ENCODE measurements at regions not wholly inside any gene's neighbourhood (a gene's known extent, or its start where the extent isn't known, plus 50 kb on each side); places are given as distances from the start of the nearest gene placed in this dataset.

DNA sequence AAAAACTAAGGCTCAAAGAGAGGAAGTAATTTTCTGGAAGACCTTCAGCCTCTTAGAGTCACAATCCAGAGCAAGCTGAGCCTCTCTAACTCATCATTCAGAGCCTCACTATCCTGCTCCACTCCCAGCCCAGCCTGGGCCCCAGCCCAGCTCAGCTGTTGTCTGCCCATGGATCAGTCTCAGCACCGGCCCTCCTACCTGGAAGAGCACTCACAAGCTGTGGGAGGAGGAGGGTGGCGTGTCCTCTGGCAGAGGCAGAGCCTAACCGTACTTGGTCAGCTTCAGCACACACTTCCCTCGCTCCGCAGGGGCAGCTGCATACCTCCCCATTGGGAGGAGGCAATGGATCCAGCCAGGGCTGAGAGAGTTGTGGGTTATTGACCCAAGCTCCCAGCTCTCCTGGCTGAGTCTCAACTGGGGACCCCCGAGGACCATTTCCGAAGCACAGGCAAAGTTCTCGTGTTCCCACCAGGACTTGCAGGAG is 66.7 kb upstream of the GPR26 start:
- TF ChIP-seq, protein P1, sequence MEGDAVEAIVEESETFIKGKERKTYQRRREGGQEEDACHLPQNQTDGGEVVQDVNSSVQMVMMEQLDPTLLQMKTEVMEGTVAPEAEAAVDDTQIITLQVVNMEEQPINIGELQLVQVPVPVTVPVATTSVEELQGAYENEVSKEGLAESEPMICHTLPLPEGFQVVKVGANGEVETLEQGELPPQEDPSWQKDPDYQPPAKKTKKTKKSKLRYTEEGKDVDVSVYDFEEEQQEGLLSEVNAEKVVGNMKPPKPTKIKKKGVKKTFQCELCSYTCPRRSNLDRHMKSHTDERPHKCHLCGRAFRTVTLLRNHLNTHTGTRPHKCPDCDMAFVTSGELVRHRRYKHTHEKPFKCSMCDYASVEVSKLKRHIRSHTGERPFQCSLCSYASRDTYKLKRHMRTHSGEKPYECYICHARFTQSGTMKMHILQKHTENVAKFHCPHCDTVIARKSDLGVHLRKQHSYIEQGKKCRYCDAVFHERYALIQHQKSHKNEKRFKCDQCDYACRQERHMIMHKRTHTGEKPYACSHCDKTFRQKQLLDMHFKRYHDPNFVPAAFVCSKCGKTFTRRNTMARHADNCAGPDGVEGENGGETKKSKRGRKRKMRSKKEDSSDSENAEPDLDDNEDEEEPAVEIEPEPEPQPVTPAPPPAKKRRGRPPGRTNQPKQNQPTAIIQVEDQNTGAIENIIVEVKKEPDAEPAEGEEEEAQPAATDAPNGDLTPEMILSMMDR (IDR thresholded peaks at IDR 0.05; ENCODE audit: insufficient read depth, low read length), result no peak
- TF ChIP-seq, protein P2, sequence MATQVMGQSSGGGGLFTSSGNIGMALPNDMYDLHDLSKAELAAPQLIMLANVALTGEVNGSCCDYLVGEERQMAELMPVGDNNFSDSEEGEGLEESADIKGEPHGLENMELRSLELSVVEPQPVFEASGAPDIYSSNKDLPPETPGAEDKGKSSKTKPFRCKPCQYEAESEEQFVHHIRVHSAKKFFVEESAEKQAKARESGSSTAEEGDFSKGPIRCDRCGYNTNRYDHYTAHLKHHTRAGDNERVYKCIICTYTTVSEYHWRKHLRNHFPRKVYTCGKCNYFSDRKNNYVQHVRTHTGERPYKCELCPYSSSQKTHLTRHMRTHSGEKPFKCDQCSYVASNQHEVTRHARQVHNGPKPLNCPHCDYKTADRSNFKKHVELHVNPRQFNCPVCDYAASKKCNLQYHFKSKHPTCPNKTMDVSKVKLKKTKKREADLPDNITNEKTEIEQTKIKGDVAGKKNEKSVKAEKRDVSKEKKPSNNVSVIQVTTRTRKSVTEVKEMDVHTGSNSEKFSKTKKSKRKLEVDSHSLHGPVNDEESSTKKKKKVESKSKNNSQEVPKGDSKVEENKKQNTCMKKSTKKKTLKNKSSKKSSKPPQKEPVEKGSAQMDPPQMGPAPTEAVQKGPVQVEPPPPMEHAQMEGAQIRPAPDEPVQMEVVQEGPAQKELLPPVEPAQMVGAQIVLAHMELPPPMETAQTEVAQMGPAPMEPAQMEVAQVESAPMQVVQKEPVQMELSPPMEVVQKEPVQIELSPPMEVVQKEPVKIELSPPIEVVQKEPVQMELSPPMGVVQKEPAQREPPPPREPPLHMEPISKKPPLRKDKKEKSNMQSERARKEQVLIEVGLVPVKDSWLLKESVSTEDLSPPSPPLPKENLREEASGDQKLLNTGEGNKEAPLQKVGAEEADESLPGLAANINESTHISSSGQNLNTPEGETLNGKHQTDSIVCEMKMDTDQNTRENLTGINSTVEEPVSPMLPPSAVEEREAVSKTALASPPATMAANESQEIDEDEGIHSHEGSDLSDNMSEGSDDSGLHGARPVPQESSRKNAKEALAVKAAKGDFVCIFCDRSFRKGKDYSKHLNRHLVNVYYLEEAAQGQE (IDR thresholded peaks at IDR 0.05; ENCODE audit: insufficient replicate concordance, low read depth), result no peak
- TF ChIP-seq POLR2AphosphoS5 (IDR thresholded peaks at IDR 0.05; ENCODE audit: low read depth) (no peak), GABPA (IDR thresholded peaks at IDR 0.05; ENCODE audit: low read depth) (no peak)
